WTC11 (cell line): ENCODE measurements at regions not wholly inside any gene's neighbourhood (a gene's known extent, or its start where the extent isn't known, plus 50 kb on each side); places are given as distances from the start of the nearest gene placed in this dataset.

Source experiments
- ATAC-seq: fragments of 200-7000 bp; cut with Tn5 transposase; 2 replicates; pipeline ENCODE4 v1.10.0; 2021; ENCODE audit warnings: mild to moderate bottlenecking, moderate library complexity
- CTCF ChIA-PET: fragments of 300-600 bp; sonication (Branson Sonifier 250); formaldehyde crosslinking; loops from one replicate; lab custom pipeline; 2021; ENCODE audit warnings: antibody characterized with exemption; lab: Charles Lee
- POLR2A ChIA-PET: fragments of 350-600 bp; sonication (Branson Sonifier 250); formaldehyde crosslinking; loops from one replicate; lab custom pipeline; 2021; ENCODE audit warnings: antibody characterized with exemption; lab: Charles Lee
- DNase-seq: peaks from one replicate; pipeline ENCODE4 v3.0.0; 2021; ENCODE audit warnings: low spot score
- H3K27ac Mint-ChIP-seq: 2 replicates; pipeline ENCODE4 v1.8.0; 2021; ENCODE audit warnings: mixed read lengths
- H3K27me3 Mint-ChIP-seq: 2 replicates; pipeline ENCODE4 v1.8.0; 2021; ENCODE audit warnings: low read depth, mild to moderate bottlenecking, moderate library complexity, mixed read lengths
- H3K36me3 Mint-ChIP-seq: 2 replicates; pipeline ENCODE4 v1.8.0; 2021; ENCODE audit warnings: mixed read lengths
- H3K4me1 Mint-ChIP-seq: 2 replicates; pipeline ENCODE4 v1.8.0; 2022; ENCODE audit warnings: mixed read lengths
- H3K4me3 Mint-ChIP-seq: 2 replicates; pipeline ENCODE4 v1.8.0; 2021; ENCODE audit warnings: mild to moderate bottlenecking, moderate library complexity, mixed read lengths
- H3K9me3 Mint-ChIP-seq: 2 replicates; pipeline ENCODE4 v1.8.0; 2021; ENCODE audit warnings: mixed read lengths
- AR ChIP-seq: fragments of 250-450 bp; sonication (Bioruptor Pico); IDR thresholded peaks from 2 replicates; pipeline ENCODE4 v1.9.0; 2021; ENCODE audit warnings: mild to moderate bottlenecking
- ATF6 ChIP-seq: sonication (generic); formaldehyde crosslinking; IDR thresholded peaks from 2 replicates; pipeline ENCODE4 v1.8.1; 2023; ENCODE audit warnings: mild to moderate bottlenecking, missing genetic modification reagents
- CTCF ChIP-seq: fragments of 200-600 bp; IDR thresholded peaks from 2 replicates; pipeline ENCODE4 v1.8.0; 2022; ENCODE audit warnings: antibody characterized with exemption
- E2F4 ChIP-seq: sonication (generic); formaldehyde crosslinking; IDR thresholded peaks from 2 replicates; pipeline ENCODE4 v1.8.1; 2022; ENCODE audit warnings: low read depth, mild to moderate bottlenecking, moderate library complexity, missing genetic modification reagents, borderline replicate concordance
- ETV6 ChIP-seq: sonication (generic); formaldehyde crosslinking; IDR thresholded peaks from 2 replicates; pipeline ENCODE4 v1.8.1; 2022; ENCODE audit warnings: mild to moderate bottlenecking, missing genetic modification reagents
- FOXP1 ChIP-seq: sonication (generic); formaldehyde crosslinking; IDR thresholded peaks from 2 replicates; pipeline ENCODE4 v1.8.0; 2022; ENCODE audit warnings: missing genetic modification reagents, mild to moderate bottlenecking, moderate library complexity, borderline replicate concordance
- FOXP4 ChIP-seq: sonication (generic); formaldehyde crosslinking; IDR thresholded peaks from 2 replicates; pipeline ENCODE4 v1.8.0; 2022; ENCODE audit warnings: mild to moderate bottlenecking, missing genetic modification reagents
- GTF2I ChIP-seq: fragments of 250-450 bp; sonication (Bioruptor Pico); conservative IDR thresholded peaks from 2 replicates; pipeline ENCODE4 v1.4.0; 2021; ENCODE audit warnings: mild to moderate bottlenecking
- JAZF1 ChIP-seq: fragments of 250-450 bp; sonication (Bioruptor Pico); IDR thresholded peaks from 2 replicates; pipeline ENCODE4 v1.9.0; 2021; ENCODE audit warnings: moderate library complexity, mild to moderate bottlenecking, inconsistent platforms
- JUN ChIP-seq: sonication (generic); formaldehyde crosslinking; IDR thresholded peaks from 2 replicates; pipeline ENCODE4 v1.8.0; 2023; ENCODE audit warnings: mild to moderate bottlenecking, missing genetic modification reagents
- NFE2L1 ChIP-seq: sonication (generic); formaldehyde crosslinking; IDR thresholded peaks from 2 replicates; pipeline ENCODE4 v1.8.1; 2023; ENCODE audit warnings: missing genetic modification reagents
- NFYB ChIP-seq: sonication (generic); formaldehyde crosslinking; conservative IDR thresholded peaks from 2 replicates; pipeline ENCODE4 v1.8.0; 2022; ENCODE audit warnings: low read depth, missing genetic modification reagents
- SMAD4 ChIP-seq: sonication (generic); formaldehyde crosslinking; IDR thresholded peaks from 2 replicates; pipeline ENCODE4 v1.8.0; 2022; ENCODE audit warnings: mild to moderate bottlenecking, missing genetic modification reagents
- TEAD1 ChIP-seq: sonication (generic); formaldehyde crosslinking; IDR thresholded peaks from 2 replicates; pipeline ENCODE4 v1.8.0; 2022; ENCODE audit warnings: mild to moderate bottlenecking, missing genetic modification reagents
- ZNF121 ChIP-seq: sonication (generic); formaldehyde crosslinking; IDR thresholded peaks from 2 replicates; pipeline ENCODE4 v1.8.0; 2023; ENCODE audit warnings: missing genetic modification reagents
- ZNF138 ChIP-seq: sonication (generic); formaldehyde crosslinking; conservative IDR thresholded peaks from 2 replicates; pipeline ENCODE4 v1.8.1; 2022; ENCODE audit warnings: mild to moderate bottlenecking, moderate library complexity, missing genetic modification reagents
- ZNF219 ChIP-seq: sonication (generic); formaldehyde crosslinking; IDR thresholded peaks from 2 replicates; pipeline ENCODE4 v1.8.0; 2023; ENCODE audit warnings: missing genetic modification reagents, mild to moderate bottlenecking, borderline replicate concordance
- ZNF232 ChIP-seq: sonication (generic); formaldehyde crosslinking; IDR thresholded peaks from 2 replicates; pipeline ENCODE4 v1.8.0; 2022; ENCODE audit warnings: mild to moderate bottlenecking, missing genetic modification reagents
- ZNF281 ChIP-seq: sonication (generic); formaldehyde crosslinking; IDR thresholded peaks from 2 replicates; pipeline ENCODE4 v1.8.0; 2023; ENCODE audit warnings: mild to moderate bottlenecking, missing genetic modification reagents
- ZNF317 ChIP-seq: sonication (generic); formaldehyde crosslinking; IDR thresholded peaks from 2 replicates; pipeline ENCODE4 v1.8.1; 2023; ENCODE audit warnings: low read depth, mild to moderate bottlenecking, moderate library complexity, missing genetic modification reagents, borderline replicate concordance
- ZNF512 ChIP-seq: sonication (generic); formaldehyde crosslinking; IDR thresholded peaks from 2 replicates; pipeline ENCODE4 v1.8.1; 2022; ENCODE audit warnings: missing genetic modification reagents, borderline replicate concordance

- TF ChIP-seq CTCF, result no peak
- no peak for TF ChIP-seq NFYB (CRISPR knock-in tag)
- TF ChIP-seq ATF6, result no peak
- no peak for TF ChIP-seq SMAD4
- TF ChIP-seq ZNF219, result no peak
Measured at GRCh38 chr11:69578167-69578566, 62.8 kb upstream of the CCND1 start (continued).

- Mint-ChIP-seq H3K27ac (no peak overlapping the region), H3K36me3 (no peaks in the 10 kb centered on the region), H3K9me3 (no peaks in the 10 kb centered on the region), H3K4me1 (no peaks in the 10 kb centered on the region), H3K4me3 (no peak overlapping the region), H3K27me3 (no peaks in the 10 kb centered on the region)
- ChIA-PET POLR2A (no interaction called here), CTCF (no interaction called here)
- no peak for ATAC-seq
- DNase-seq, result no peak
- TF ChIP-seq ZNF121 (CRISPR knock-in tag) (no peak), ZNF512 (CRISPR knock-in tag) (no peak), TEAD1 (no peak), ZNF138 (no peak), ZNF317 (CRISPR knock-in tag) (no peak), FOXP1 (CRISPR knock-in tag) (no peak), ZNF232 (CRISPR knock-in tag) (no peak), ZNF281 (CRISPR knock-in tag) (no peak), ETV6 (CRISPR knock-in tag) (no peak), FOXP4 (no peak), ATF6 (no peak), SMAD4 (no peak), NFE2L1 (CRISPR knock-in tag) (no peak), JUN (no peak), JAZF1 (CRISPR knock-in tag) (no peak), GTF2I (CRISPR knock-in tag) (no peak), AR (CRISPR knock-in tag) (no peak), E2F4 (CRISPR knock-in tag) (no peak)
Measured at GRCh38 chr11:69580529-69580928, 60.4 kb upstream of the CCND1 start.
